HG03457 (cell line): ENCODE measurements at regions not wholly inside any gene's neighbourhood (a gene's known extent, or its start where the extent isn't known, plus 50 kb on each side); places are given as distances from the start of the nearest gene placed in this dataset.
A peak's percentile ranks its signal among the peaks of the same experiment; 100 is the strongest.
"Not testable (repeated sequence)": the region's sequence is repeated elsewhere in the genome, so short reads cannot be mapped to it uniquely, and the experiment has no call there.

Experiments
- ATAC-seq: cut with Tn5 transposase; IDR thresholded peaks from one replicate; pipeline ENCODE4 v1.9.1; 2021; ENCODE audit warnings: moderate number of reproducible peaks; ENCODE audit not compliant: unreplicated experiment

DNA sequence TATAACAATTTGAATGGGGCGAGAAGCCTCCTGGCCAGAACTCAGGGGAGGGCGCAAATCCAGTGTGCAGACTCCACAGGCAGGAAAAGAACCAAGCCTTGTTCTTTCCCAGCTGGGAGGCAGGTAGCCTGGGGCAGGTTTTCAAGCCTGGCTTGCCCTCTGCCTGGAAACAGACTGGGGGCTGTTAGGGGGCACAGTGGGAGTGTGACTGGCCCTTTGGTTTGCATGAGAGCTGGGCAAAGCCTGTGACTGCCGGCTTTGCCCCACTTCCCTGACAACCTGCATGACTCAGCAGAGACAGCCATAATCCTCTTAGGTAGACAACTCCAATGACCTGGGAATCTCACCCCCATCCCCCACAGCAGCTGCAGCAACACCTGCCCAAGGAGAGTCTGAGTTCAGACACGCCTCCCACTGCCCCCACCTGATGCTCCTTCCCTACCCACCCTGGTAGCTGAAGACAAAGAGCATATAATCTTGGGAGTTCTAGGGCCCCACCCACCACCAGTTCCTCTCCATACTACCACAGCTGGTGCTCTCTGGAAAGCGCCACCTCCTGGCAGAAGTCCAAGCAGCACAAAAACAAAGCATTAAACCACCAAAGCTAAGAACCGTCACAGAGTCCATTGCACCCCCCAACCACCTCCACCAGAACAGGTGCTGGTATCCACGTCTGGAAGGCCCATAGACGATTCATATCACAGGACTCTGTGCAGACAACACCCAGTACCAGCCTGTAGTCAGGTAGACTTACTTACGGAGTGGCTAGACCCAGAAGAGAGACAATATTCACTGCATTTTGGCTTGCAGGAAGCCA lies 402.5 kb downstream of the STK39 start:
- ATAC-seq = no peak

DNA sequence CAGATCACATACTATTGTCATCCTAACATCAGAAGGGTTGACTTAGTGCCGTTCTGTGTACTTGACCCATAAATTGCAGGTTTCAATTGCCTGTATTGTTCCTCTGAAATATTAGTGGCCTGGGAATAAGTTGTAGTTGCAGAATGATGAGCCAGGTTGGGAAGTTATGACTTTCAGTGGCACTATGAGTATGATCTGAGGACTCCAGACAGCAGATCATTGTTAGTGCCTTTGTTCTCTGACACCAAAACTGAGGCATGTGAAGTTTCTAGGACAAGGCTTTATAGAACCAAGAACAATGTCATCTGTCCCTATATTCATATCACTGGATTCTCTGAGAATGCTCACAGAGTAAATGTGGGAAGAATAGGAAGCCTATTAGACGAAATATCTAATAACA lies 403.7 kb downstream of the STK39 start:
- ATAC-seq = no peak

DNA sequence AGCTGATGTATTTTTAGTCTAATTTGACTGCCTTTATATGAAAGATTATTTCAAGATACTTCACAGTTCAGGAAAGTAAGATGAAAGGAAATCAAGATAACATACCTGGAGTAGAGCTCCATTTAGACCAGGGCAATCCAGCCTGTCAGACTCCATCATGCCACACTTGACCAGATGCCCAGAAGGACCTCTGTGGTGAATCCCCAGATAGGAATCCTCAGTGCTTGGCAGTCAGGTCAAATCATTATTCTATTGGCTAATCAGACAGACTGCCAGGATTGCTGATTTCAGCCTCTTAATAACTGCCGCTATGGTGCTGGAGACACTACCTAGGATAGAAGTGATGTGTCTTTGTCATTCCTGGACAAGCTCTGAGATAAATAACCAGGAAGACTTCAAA lies 404.2 kb downstream of the STK39 start:
- ATAC-seq = no peak

GRCh38 chr2:167842047-167842446 lies 405.3 kb downstream of the STK39 start:
- no peak for ATAC-seq

DNA sequence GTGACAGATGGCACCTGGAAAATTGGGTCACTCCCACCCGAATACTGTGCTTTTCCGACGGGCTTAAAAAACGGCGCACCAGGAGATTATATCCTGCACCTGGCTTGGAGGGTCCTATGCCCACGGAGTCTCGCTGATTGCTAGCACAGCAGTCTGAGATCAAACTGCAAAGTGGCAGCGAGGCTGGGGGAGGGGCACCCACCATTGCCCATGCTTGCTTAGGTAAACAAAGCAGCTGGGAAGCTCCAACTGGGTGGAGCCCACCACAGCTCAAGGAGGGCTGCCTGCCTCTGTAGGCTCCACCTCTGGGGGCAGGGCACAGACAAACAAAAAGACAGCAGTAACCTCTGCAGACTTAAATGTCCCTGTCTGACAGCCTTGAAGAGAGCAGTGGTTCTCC lies 412.1 kb downstream of the STK39 start:
- ATAC-seq = not testable (repeated sequence)

GRCh38 chr2:167834707-167835106 lies 412.7 kb downstream of the STK39 start:
- ATAC-seq = no peak

GRCh38 chr2:167833294-167833693 lies 414.1 kb downstream of the STK39 start:
- no peak for ATAC-seq

- ATAC-seq = no peak
Measured at GRCh38 chr2:167832868-167833287, 414.5 kb downstream of the STK39 start.

GRCh38 chr2:167827352-167828097 lies 419.9 kb downstream of the STK39 start:
- ATAC-seq = no peak

GRCh38 chr2:167826906-167827305 lies 420.5 kb downstream of the STK39 start:
- no peak for ATAC-seq

DNA sequence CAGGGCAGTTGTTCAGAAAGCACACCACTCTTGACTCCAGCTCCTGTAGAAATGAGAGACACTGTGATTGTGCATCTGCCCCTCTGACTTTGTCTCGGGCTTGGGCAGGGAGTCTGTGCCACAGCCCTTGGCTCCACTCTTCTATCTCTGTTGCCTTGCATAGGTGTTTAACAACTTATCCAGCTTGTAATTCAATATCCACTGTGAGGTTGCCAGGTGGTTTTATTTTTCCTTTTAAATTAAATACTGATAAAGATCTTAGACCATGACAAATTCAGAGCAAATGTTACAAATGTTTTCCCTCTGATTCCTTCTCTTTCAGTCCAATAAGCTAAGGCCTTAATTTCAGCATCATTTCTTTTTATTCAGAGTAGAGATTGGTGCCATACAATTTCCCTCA lies 421.7 kb downstream of the STK39 start:
- ATAC-seq = no peak

DNA sequence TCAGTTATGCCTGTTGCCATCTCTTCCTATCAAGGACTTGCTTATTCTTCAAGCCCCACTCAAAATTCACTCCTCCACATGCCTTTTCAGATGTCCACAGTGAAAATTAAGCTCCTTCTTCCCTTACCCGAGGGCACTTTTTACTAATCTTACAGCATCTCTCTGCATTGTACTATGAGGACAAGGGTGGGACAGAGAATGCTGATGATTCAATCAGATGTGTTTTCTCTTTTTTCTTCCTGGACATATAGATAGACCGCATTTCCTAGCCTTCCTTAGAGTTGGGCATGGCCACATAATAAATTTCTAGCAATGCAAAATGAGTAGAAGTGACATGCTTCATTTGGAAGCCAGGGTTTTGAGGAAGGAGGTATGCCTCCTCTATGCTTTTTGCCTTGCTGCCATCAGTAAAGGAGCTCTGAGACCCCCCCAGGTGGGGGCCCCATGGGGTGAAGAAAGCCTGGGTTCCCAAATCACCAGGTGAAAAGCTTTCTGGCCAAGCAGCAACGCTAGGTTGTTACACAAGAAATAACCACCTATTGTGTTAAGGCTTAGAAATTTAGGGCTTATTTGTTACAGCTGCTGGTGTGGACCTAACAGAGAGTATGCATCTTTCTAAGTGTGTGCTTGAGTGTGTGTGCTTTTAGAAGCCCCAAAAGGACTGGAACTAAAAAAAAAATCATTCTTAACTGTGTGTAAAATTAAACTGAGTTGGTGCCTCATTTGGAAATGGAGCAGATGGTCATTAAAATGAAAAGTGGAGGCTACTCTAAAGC lies 424.5 kb downstream of the STK39 start:
- ATAC-seq = no peak

DNA sequence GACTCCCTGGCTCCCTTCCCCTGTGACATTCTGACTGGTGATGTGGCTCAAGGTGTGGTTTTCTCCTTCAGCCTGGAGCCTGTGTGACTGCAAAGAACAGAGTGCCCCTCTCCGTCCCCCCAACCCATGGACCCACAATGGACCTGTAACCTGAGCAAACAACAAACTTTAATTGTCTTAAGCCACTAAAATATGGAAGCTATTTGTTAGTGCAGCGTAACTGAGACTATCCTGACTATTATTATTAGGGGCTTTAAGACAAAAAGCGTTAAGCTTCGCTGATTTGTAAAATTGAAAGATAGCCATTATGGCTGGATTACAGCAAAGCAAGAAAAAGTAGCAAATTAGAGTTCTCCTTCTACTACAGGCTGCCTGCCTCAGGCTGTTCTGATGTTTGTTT lies 426.9 kb downstream of the STK39 start:
- ATAC-seq = no peak

DNA sequence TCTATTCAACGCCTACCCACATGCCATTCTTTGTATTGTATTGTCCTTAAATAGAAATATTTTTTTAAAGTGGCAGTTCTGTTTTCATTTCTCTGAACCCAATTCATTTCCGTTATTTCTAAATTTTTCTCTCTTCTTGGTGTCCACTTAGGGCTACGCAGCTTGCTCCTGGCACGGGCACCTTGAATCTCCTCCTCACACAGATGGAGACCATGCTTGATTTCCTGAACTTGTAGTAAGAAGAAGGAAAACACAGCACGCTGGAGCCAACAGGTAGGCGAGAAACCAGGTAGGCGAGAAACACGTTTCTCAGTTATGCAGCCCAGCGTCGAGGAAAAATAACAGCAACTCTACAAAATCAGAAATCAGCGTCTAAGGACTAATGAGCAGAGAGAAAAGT lies 428.9 kb downstream of the STK39 start:
- ATAC-seq = no peak

DNA sequence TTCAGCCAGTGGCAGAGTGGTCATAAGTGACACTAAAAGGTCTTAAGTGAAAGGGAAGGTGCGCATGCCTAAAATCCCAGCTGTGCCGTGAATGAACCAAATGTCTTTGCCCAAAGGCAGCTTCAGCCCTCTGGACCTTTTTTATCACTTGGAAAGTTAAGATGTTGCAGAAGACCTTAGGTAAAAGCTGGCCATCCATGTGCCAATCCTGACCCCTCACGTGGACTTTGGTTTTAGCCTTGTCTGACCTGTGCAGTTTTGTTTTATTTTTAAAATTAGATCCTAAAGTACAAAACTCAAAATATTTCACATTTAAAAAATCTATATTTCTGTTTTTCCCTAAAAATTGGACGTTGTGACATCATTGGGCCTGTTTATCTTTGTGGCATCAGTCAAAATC lies 429.5 kb downstream of the STK39 start:
- no peak for ATAC-seq

DNA sequence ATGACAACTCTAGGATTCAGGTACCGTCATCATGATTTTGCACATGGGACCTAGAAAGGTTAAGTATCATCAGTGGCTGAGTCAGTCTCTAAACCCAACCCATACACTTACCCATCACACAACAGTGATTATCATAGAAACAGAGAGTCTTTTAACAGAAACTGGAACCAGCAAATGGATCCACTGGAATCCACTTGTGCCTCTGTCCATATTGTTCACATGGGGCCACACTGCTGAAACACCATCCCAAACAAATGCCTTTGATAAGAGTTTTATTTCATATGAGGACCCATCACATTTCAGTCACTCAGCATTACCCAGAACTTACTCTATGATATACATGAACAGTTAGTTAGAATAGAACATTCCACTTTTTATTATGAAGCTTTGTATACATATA lies 430.0 kb downstream of the STK39 start:
- no peak for ATAC-seq

DNA sequence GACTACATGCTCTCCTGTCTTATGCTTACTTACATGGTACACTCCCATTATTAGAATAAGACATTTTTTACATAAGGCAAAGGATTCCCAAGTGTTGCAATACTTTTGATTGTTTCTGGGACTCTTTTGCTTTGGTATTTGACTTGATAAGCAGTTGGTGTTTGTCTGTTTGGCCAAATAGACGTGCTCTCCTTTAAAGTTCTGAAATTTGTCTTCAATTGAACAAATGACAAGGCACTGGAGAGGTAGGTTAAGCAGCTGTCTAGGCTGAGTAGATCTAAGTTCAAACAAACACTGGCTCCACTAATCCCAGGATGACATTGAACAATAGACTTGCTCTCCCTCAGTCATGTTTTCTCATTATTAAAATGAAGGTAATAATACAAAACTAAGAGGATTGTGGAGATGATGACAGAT lies 430.5 kb downstream of the STK39 start:
- no peak for ATAC-seq

GRCh38 chr2:167814881-167815718 lies 432.3 kb downstream of the STK39 start:
- peak; percentile 91 for ATAC-seq

- ATAC-seq = not testable (repeated sequence)
Measured at GRCh38 chr2:167814482-167814880, 432.9 kb downstream of the STK39 start.

DNA sequence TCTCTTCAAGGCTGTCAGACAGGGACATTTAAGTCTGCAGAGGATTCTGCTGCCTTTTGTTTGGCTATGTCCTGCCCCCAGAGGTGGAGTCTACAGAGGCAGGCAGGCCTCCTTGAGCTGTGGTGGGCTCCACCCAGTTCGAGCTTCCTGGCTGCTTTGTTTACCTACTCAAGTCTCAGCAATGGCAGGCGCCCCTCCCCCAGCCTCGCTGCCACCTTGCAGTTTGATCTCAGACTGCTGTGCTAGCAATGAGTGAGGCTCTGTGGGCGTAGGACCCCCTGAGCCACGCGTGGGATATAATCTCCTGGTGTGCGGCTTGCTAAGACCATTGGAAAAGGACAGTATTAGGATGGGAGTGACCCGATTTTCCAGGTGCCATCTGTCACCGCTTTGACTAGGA lies 437.6 kb downstream of the STK39 start:
- ATAC-seq = not testable (repeated sequence)
